ENCODE measurements at regions not wholly inside any gene's neighbourhood (a gene's known extent, or its start where the extent isn't known, plus 50 kb on each side); places are given as distances from the start of the nearest gene placed in this dataset.
A peak's percentile ranks its signal among the peaks of the same experiment; 100 is the strongest.
"Not testable (repeated sequence)": the region's sequence is repeated elsewhere in the genome, so short reads cannot be mapped to it uniquely, and the experiment has no call there.

DNA sequence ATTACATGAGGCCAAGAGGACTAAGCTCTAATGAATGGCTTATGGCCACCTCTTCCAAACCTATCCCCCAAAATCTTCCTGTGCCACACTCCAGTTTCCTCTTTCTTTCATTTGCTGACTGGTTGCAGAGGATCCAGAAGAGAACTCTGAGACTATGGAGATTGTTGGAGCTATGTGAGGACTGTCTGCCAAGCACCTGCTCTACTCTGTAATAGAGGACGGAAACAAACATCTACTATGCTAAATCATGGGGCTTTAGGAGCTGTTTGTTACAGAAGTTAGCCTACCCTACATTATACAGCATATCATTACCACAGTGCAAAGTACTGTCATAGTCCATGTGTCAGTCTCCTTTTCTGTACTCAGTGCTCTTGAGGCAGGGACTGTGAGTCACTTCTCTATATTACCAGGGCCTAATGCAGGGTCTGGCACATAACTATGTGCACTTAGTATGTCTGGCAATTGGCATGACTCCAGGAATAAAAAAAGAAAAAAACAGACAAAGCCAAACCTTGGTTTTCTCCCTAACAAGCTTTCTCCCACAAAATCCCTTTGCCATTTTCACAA lies 95.1 kb downstream of the RPAP3 start:
- H3K4me3 ChIP-seq (replicated peaks; ENCODE audit: low read depth, low read length), result no peak overlapping the region
- TF ChIP-seq, protein P1, sequence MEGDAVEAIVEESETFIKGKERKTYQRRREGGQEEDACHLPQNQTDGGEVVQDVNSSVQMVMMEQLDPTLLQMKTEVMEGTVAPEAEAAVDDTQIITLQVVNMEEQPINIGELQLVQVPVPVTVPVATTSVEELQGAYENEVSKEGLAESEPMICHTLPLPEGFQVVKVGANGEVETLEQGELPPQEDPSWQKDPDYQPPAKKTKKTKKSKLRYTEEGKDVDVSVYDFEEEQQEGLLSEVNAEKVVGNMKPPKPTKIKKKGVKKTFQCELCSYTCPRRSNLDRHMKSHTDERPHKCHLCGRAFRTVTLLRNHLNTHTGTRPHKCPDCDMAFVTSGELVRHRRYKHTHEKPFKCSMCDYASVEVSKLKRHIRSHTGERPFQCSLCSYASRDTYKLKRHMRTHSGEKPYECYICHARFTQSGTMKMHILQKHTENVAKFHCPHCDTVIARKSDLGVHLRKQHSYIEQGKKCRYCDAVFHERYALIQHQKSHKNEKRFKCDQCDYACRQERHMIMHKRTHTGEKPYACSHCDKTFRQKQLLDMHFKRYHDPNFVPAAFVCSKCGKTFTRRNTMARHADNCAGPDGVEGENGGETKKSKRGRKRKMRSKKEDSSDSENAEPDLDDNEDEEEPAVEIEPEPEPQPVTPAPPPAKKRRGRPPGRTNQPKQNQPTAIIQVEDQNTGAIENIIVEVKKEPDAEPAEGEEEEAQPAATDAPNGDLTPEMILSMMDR (IDR thresholded peaks at IDR 0.05; ENCODE audit: low read length, missing control alignments), result no peak
- DNase-seq (ENCODE audit: low read depth), result no peak

GRCh38 chr12:47609806-47610205 lies 96.0 kb downstream of the RPAP3 start:
- DNase-seq (ENCODE audit: low read depth), result no peak
- no peak overlapping the region for H3K4me3 ChIP-seq (replicated peaks; ENCODE audit: low read depth, low read length)
- TF ChIP-seq, protein P1 (IDR thresholded peaks at IDR 0.05; ENCODE audit: low read length, missing control alignments), result no peak

DNA sequence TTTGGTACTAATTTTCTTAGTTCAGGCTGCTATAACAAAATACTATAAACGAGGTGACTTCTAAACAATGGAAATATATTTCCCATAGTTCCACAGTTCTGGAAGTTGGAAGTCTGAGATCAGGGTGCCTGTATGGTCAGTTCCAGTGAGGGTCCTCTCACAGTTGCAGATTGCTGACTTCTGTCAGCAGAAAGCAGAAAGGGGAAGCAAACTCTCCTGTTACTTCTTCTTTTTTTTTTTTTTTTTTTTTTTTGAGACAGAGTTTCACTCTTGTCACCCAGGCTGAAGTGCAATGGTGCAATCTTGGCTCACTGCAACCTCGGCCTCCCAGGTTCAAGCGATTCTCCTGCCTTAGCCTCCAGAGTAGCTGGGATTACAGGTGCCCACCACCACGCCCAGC lies 97.2 kb downstream of the RPAP3 start:
- H3K4me3 ChIP-seq (replicated peaks; ENCODE audit: low read depth, low read length); DNase-seq (ENCODE audit: low read depth): not testable (repeated sequence)

- peak; percentile 37 for DNase-seq (ENCODE audit: low read depth)
- H3K4me3 ChIP-seq (replicated peaks; ENCODE audit: low read depth, low read length), result no peak overlapping the region
- TF ChIP-seq, protein P1 (IDR thresholded peaks at IDR 0.05; ENCODE audit: low read length, missing control alignments), result no peak
Measured at GRCh38 chr12:47604221-47604873, 101.5 kb downstream of the RPAP3 start.

GRCh38 chr12:47602949-47603558 lies 102.8 kb downstream of the RPAP3 start:
- TF ChIP-seq, protein P1 (IDR thresholded peaks at IDR 0.05; ENCODE audit: low read length, missing control alignments), result no peak
- DNase-seq (ENCODE audit: low read depth), result no peak
- H3K4me3 ChIP-seq (replicated peaks; ENCODE audit: low read depth, low read length), result no peak overlapping the region

- TF ChIP-seq, protein P1 (IDR thresholded peaks at IDR 0.05; ENCODE audit: low read length, missing control alignments), result no peak
- no peak overlapping the region for H3K4me3 ChIP-seq (replicated peaks; ENCODE audit: low read depth, low read length)
- peak; percentile 36 for DNase-seq (ENCODE audit: low read depth)
Measured at GRCh38 chr12:47602325-47602724, 103.5 kb downstream of the RPAP3 start.

DNA sequence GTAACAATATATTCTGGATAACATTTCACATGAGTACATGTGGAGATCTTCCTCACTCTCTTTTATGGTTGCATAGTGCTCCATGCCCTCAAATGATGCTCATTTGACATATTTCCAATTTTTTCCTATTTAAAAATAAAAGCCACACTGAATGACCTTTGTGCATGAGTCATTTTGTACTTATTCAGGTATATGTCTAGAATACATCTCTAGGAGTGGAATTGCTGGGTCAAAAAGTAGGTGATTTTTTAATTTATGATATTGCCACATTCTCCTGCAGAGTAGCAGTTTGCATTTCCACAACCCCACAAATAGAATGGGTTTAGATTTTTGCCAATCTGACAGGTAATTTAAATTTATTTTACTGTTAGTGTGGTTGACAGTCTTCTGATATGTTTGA lies 104.8 kb downstream of the RPAP3 start:
- TF ChIP-seq, protein P1 (IDR thresholded peaks at IDR 0.05; ENCODE audit: low read length, missing control alignments), result no peak
- no peak for DNase-seq (ENCODE audit: low read depth)
- no peak overlapping the region for H3K4me3 ChIP-seq (replicated peaks; ENCODE audit: low read depth, low read length)
